H9 (cell line): ENCODE measurements at regions not wholly inside any gene's neighbourhood (a gene's known extent, or its start where the extent isn't known, plus 50 kb on each side); places are given as distances from the start of the nearest gene placed in this dataset.

Experiments used
- DNase-seq: peaks from one replicate; pipeline ENCODE4 v3.0.0-alpha.2; 2017
- H2AFZ ChIP-seq: one replicate; pipeline ENCODE4 v1.6.1; 2013; ENCODE audit warnings: mild to moderate bottlenecking, low read length, control low read depth, moderate library complexity
- H2AK5ac ChIP-seq: 2 replicates; pipeline ENCODE4 v1.6.1; 2013; ENCODE audit warnings: low read length, control low read depth, mixed read lengths; ENCODE audit not compliant: insufficient read length
- H2BK120ac ChIP-seq: one replicate; pipeline ENCODE4 v1.6.1; 2013; ENCODE audit warnings: low read depth, mild to moderate bottlenecking, low read length, control low read depth, inconsistent platforms; ENCODE audit not compliant: poor library complexity, severe bottlenecking
- H2BK12ac ChIP-seq: 2 replicates; pipeline ENCODE4 v1.6.1; 2013; ENCODE audit warnings: low read length, control low read depth, mixed read lengths, low read depth; ENCODE audit not compliant: insufficient read length
- H2BK15ac ChIP-seq: 2 replicates; pipeline ENCODE4 v1.6.1; 2013; ENCODE audit warnings: low read depth, low read length, control low read depth
- H2BK20ac ChIP-seq: one replicate; pipeline ENCODE4 v1.6.1; 2013; ENCODE audit warnings: low read depth, mild to moderate bottlenecking, low read length, control low read depth, inconsistent platforms; ENCODE audit not compliant: poor library complexity, severe bottlenecking
- H2BK5ac ChIP-seq: 2 replicates; pipeline ENCODE4 v1.6.1; 2013; ENCODE audit warnings: low read length, control low read depth, mixed read lengths; ENCODE audit not compliant: insufficient read length
- H3K14ac ChIP-seq: 2 replicates; pipeline ENCODE4 v1.6.1; 2013; ENCODE audit warnings: low read length, control low read depth; ENCODE audit not compliant: insufficient read depth
- H3K18ac ChIP-seq: 2 replicates; pipeline ENCODE4 v1.6.1; 2013; ENCODE audit warnings: low read depth, mild to moderate bottlenecking, mixed read lengths, low read length, control low read depth; ENCODE audit not compliant: insufficient read length
- H3K23ac ChIP-seq: 2 replicates; pipeline ENCODE4 v1.6.1; 2013; ENCODE audit warnings: low read length, control low read depth, mixed read lengths, low read depth; ENCODE audit not compliant: insufficient read length
- H3K23me2 ChIP-seq: 2 replicates; pipeline ENCODE4 v1.6.1; 2013; ENCODE audit warnings: low read depth, mild to moderate bottlenecking, mixed read lengths, low read length, control low read depth; ENCODE audit not compliant: insufficient read length, poor library complexity, severe bottlenecking
- H3K27ac ChIP-seq: 2 replicates; pipeline ENCODE4 v1.5.1; 2013; ENCODE audit warnings: low read length, control low read depth, mixed read lengths, low read depth; ENCODE audit not compliant: insufficient read length
- H3K27me3 ChIP-seq: 2 replicates; pipeline ENCODE4 v1.6.1; 2013; ENCODE audit warnings: low read length, control low read depth, inconsistent platforms; ENCODE audit not compliant: insufficient read depth
- H3K4ac ChIP-seq: 2 replicates; pipeline ENCODE4 v1.6.1; 2013; ENCODE audit warnings: low read depth, mild to moderate bottlenecking, control low read depth, inconsistent platforms, low read length, moderate library complexity
- H3K4me1 ChIP-seq: 2 replicates; pipeline ENCODE4 v1.6.1; 2013; ENCODE audit warnings: low read length, control low read depth, inconsistent platforms; ENCODE audit not compliant: insufficient read depth
- H3K4me2 ChIP-seq: 2 replicates; pipeline ENCODE4 v1.6.1; 2013; ENCODE audit warnings: low read length, control low read depth, mixed read lengths; ENCODE audit not compliant: insufficient read length, insufficient read depth
- H3K56ac ChIP-seq: 2 replicates; pipeline ENCODE4 v1.6.1; 2013; ENCODE audit warnings: low read depth, mild to moderate bottlenecking, mixed read lengths, low read length, control low read depth; ENCODE audit not compliant: insufficient read length
- H3K79me1 ChIP-seq: 2 replicates; pipeline ENCODE4 v1.6.1; 2013; ENCODE audit warnings: low read depth, mild to moderate bottlenecking, moderate library complexity, low read length, control low read depth, inconsistent platforms; ENCODE audit not compliant: insufficient read depth, poor library complexity, severe bottlenecking
- H3K79me2 ChIP-seq: 2 replicates; pipeline ENCODE4 v1.6.1; 2013; ENCODE audit warnings: low read length, control low read depth, inconsistent platforms; ENCODE audit not compliant: insufficient read depth
- H3K9ac ChIP-seq: 2 replicates; pipeline ENCODE4 v1.6.1; 2013; ENCODE audit warnings: low read length, control low read depth, mixed read lengths; ENCODE audit not compliant: insufficient read length; ENCODE audit errors: extremely low read depth
- H3K9me3 ChIP-seq: one replicate; pipeline ENCODE4 v1.6.1; 2013; ENCODE audit warnings: low read depth, low read length, inconsistent platforms; ENCODE audit not compliant: control insufficient read depth
- H3T11ph ChIP-seq: one replicate; pipeline ENCODE4 v1.6.1; 2013; ENCODE audit warnings: mild to moderate bottlenecking, low read length, control low read depth, inconsistent platforms
- H4K20me1 ChIP-seq: one replicate; pipeline ENCODE4 v1.6.1; 2013; ENCODE audit not compliant: control insufficient read depth, insufficient read length, insufficient read depth
- H4K5ac ChIP-seq: 2 replicates; pipeline ENCODE4 v1.6.1; 2013; ENCODE audit warnings: low read depth, mild to moderate bottlenecking, mixed read lengths, low read length, control low read depth; ENCODE audit not compliant: insufficient read length
- H4K8ac ChIP-seq: replicated peaks from 2 replicates; pipeline ENCODE4 v1.6.1; 2013; ENCODE audit warnings: low read length, control low read depth, mixed read lengths, low read depth; ENCODE audit not compliant: insufficient read length
- H4K91ac ChIP-seq: 2 replicates; pipeline ENCODE4 v1.6.1; 2013; ENCODE audit warnings: low read depth, mild to moderate bottlenecking, moderate library complexity, mixed read lengths, low read length, control low read depth; ENCODE audit not compliant: insufficient read length
- H3K27ac Mint-ChIP-seq, 3 experiments: 2 replicates in 2 of 3; 3 replicates in 1 of 3; pipeline ENCODE4 v1.8.0; 2020 to 2021; ENCODE audit warnings: mixed read lengths in 3 of 3, mild to moderate bottlenecking in 1 of 3, moderate library complexity in 1 of 3
- H3K27me3 Mint-ChIP-seq: 2 replicates; pipeline ENCODE4 v1.8.0; 2021; ENCODE audit warnings: low read depth, mild to moderate bottlenecking, moderate library complexity, mixed read lengths
- H3K36me3 Mint-ChIP-seq, 3 experiments: 2 replicates in 2 of 3; 3 replicates in 1 of 3; pipeline ENCODE4 v1.8.0; 2020 to 2021; ENCODE audit warnings: low read depth in 3 of 3, mixed read lengths in 3 of 3; ENCODE audit not compliant: insufficient read depth in 1 of 3
- H3K4me1 Mint-ChIP-seq, 2 experiments: 2 replicates each; pipeline ENCODE4 v1.8.0; 2020; ENCODE audit warnings: mixed read lengths in 2 of 2
- H3K4me3 Mint-ChIP-seq, 2 experiments: 2 replicates in 1 of 2; 3 replicates in 1 of 2; pipeline ENCODE4 v1.8.0; 2020 to 2021; ENCODE audit warnings: mild to moderate bottlenecking in 2 of 2, mixed read lengths in 2 of 2, moderate library complexity in 1 of 2
- H3K9me3 Mint-ChIP-seq, 2 experiments: 2 replicates in 1 of 2; 3 replicates in 1 of 2; pipeline ENCODE4 v1.8.0; 2020; ENCODE audit warnings: mild to moderate bottlenecking in 2 of 2, mixed read lengths in 2 of 2, moderate library complexity in 1 of 2
- CTCF ChIP-seq: fragments of 200-600 bp; sonication (generic); conservative IDR thresholded peaks from 3 replicates; pipeline ENCODE4 v1.8.0; 2021; ENCODE audit warnings: antibody characterized with exemption, mild to moderate bottlenecking
- WGBS: extraction: QIAGEN DNeasy Blood & Tissue Kit; methylation state at CpG from one replicate; pipeline ENCODE4 v1.1.7; 2013; ENCODE audit warnings: missing lambda C conversion rate, low lambda C conversion rate, mixed read lengths; ENCODE audit not compliant: insufficient read length; ENCODE audit errors: extremely low coverage; 5-methylcytosine and 5-hydroxymethylcytosine counted together

GRCh38 chr11:122421702-122422101, 233.8 kb upstream of the UBASH3B start:
- Histone ChIP-seq H3K9me3 (no peaks in the 10 kb centered on the region), H2AK5ac (no peak overlapping the region), H3K56ac (no peak overlapping the region), H2BK20ac (no peak overlapping the region), H3K9ac (no peak overlapping the region), H3K79me2 (no peaks in the 10 kb centered on the region), H3K4ac (no peak overlapping the region), H4K91ac (no peak overlapping the region), H2BK12ac (no peak overlapping the region), H3K27me3 (no peaks in the 10 kb centered on the region), H4K5ac (no peak overlapping the region), H2AFZ (no peak overlapping the region), H4K20me1 (no peaks in the 10 kb centered on the region), H2BK5ac (no peak overlapping the region), H3K27ac (no peak overlapping the region), H3K18ac (no peak overlapping the region), H3K23me2 (no peaks in the 10 kb centered on the region), H3K79me1 (no peaks in the 10 kb centered on the region), H3K23ac (no peak overlapping the region), H3K14ac (no peak overlapping the region), H3K4me2 (no peak overlapping the region), H3T11ph (no peak overlapping the region), H2BK120ac (no peak overlapping the region), H4K8ac (no peak overlapping the region), H3K4me1 (peaks cover 5% of the 10 kb centered on the region; the same call in 1 of the 2 replicates), H2BK15ac (no peak overlapping the region)
- no peaks in the 10 kb centered on the region for H3K9me3 Mint-ChIP-seq
- TF ChIP-seq CTCF: no peak
- WGBS: no CpG with 5 or more reads among the region's 3 CpGs
- no peak overlapping the region for H3K27ac Mint-ChIP-seq
- H3K4me1 Mint-ChIP-seq: peaks cover 42% of the 10 kb centered on the region in 2 experiments
- no peak overlapping the region for H3K4me3 Mint-ChIP-seq
- H3K27me3 Mint-ChIP-seq: no peaks in the 10 kb centered on the region
- H3K36me3 Mint-ChIP-seq: no peaks in the 10 kb centered on the region
- DNase-seq: no peak
